Parathyroid adenoma (tissue), 2 donors: ENCODE measurements at regions not wholly inside any gene's neighbourhood (a gene's known extent, or its start where the extent isn't known, plus 50 kb on each side); places are given as distances from the start of the nearest gene placed in this dataset.

ENCODE experiments used
- H2AFZ ChIP-seq: fragments of 300-600 bp; sonication (generic); one replicate; pipeline ENCODE4 v1.7.0; 2017; ENCODE audit warnings: antibody characterized with exemption, mild to moderate bottlenecking
- H3K27ac ChIP-seq: fragments of 300-600 bp; sonication (generic); one replicate; pipeline ENCODE4 v1.7.0; 2017
- H3K27me3 ChIP-seq: fragments of 300-600 bp; sonication (generic); one replicate; pipeline ENCODE4 v1.7.0; 2017; ENCODE audit warnings: low read length; ENCODE audit not compliant: control insufficient read depth, insufficient read depth
- H3K36me3 ChIP-seq: fragments of 300-600 bp; sonication (generic); one replicate; pipeline ENCODE4 v1.7.0; 2017; ENCODE audit warnings: low read length; ENCODE audit not compliant: control insufficient read depth, insufficient read depth
- H3K4me1 ChIP-seq: fragments of 300-600 bp; sonication (generic); one replicate; pipeline ENCODE4 v1.7.0; 2017; ENCODE audit warnings: control low read depth
- H3K4me2 ChIP-seq: fragments of 300-600 bp; sonication (generic); one replicate; pipeline ENCODE4 v1.7.0; 2017; ENCODE audit warnings: low read length
- H3K4me3 ChIP-seq: fragments of 300-600 bp; sonication (generic); one replicate; pipeline ENCODE4 v1.7.0; 2017; ENCODE audit warnings: low read depth, low read length
- H3K79me2 ChIP-seq: fragments of 300-600 bp; sonication (generic); one replicate; pipeline ENCODE4 v1.7.0; 2017; ENCODE audit warnings: control low read depth
- H3K9ac ChIP-seq: fragments of 300-600 bp; sonication (generic); one replicate; pipeline ENCODE4 v1.7.0; 2017; ENCODE audit warnings: mild to moderate bottlenecking
- H3K9me3 ChIP-seq: fragments of 300-600 bp; sonication (generic); one replicate; pipeline ENCODE4 v1.7.0; 2017; ENCODE audit warnings: low read length; ENCODE audit not compliant: control insufficient read depth
- CTCF ChIP-seq: fragments of 300-600 bp; sonication (generic); IDR thresholded peaks from one replicate; pipeline ENCODE4 v1.7.0; 2017; ENCODE audit warnings: antibody characterized with exemption, mild to moderate bottlenecking
- donor health status: primary hyperparathyroidism.

GRCh38 chr15:66649235-66649984 lies 52.6 kb upstream of the SMAD6 start:
- no peak overlapping the region for H3K27ac ChIP-seq
- H3K79me2 ChIP-seq, result no peaks in the 10 kb centered on the region
- no peak overlapping the region for H3K9ac ChIP-seq
- H3K9me3 ChIP-seq, result no peaks in the 10 kb centered on the region
- H3K36me3 ChIP-seq, result no peaks in the 10 kb centered on the region
- no peak overlapping the region for H2AFZ ChIP-seq
- TF ChIP-seq CTCF, result no peak
- no peaks in the 10 kb centered on the region for H3K27me3 ChIP-seq
- no peak overlapping the region for H3K4me3 ChIP-seq
- H3K4me1 ChIP-seq, result no peaks in the 10 kb centered on the region
- H3K4me2 ChIP-seq, result no peak overlapping the region

- Histone ChIP-seq H3K9me3 (no peaks in the 10 kb centered on the region), H3K4me1 (no peaks in the 10 kb centered on the region), H2AFZ (no peak overlapping the region), H3K27me3 (no peaks in the 10 kb centered on the region), H3K4me3 (no peak overlapping the region), H3K4me2 (no peak overlapping the region), H3K9ac (no peak overlapping the region), H3K36me3 (no peaks in the 10 kb centered on the region), H3K79me2 (no peaks in the 10 kb centered on the region), H3K27ac (no peak overlapping the region)
- TF ChIP-seq CTCF, result no peak
Observed at GRCh38 chr15:66650433-66650832, 51.6 kb upstream of the SMAD6 start.

- no peak for TF ChIP-seq CTCF
- no peaks in the 10 kb centered on the region for H3K9me3 ChIP-seq
- H3K4me1 ChIP-seq, result no peaks in the 10 kb centered on the region
- H2AFZ ChIP-seq, result no peak overlapping the region
- no peak overlapping the region for H3K9ac ChIP-seq
- H3K36me3 ChIP-seq, result no peaks in the 10 kb centered on the region
- H3K79me2 ChIP-seq, result no peaks in the 10 kb centered on the region
- H3K27ac ChIP-seq, result no peak overlapping the region
- H3K4me3 ChIP-seq, result no peak overlapping the region
- no peaks in the 10 kb centered on the region for H3K27me3 ChIP-seq
- no peak overlapping the region for H3K4me2 ChIP-seq
Observed at GRCh38 chr15:66651198-66651597, 50.8 kb upstream of the SMAD6 start.

- H2AFZ ChIP-seq, result no peak overlapping the region
- H3K9me3 ChIP-seq, result no peaks in the 10 kb centered on the region
- H3K36me3 ChIP-seq, result no peaks in the 10 kb centered on the region
- TF ChIP-seq CTCF, result no peak
- no peaks in the 10 kb centered on the region for H3K79me2 ChIP-seq
- no peak overlapping the region for H3K4me2 ChIP-seq
- H3K27ac ChIP-seq, result no peak overlapping the region
- H3K4me3 ChIP-seq, result no peak overlapping the region
- no peaks in the 10 kb centered on the region for H3K4me1 ChIP-seq
- no peaks in the 10 kb centered on the region for H3K27me3 ChIP-seq
- H3K9ac ChIP-seq, result no peak overlapping the region
Observed at GRCh38 chr15:66651913-66652642, 50.0 kb upstream of the SMAD6 start.
